ENCODE measurements at regions not wholly inside any gene's neighbourhood (a gene's known extent, or its start where the extent isn't known, plus 50 kb on each side); places are given as distances from the start of the nearest gene placed in this dataset.

GRCh38 chr4:74630551-74630950 is 163.8 kb downstream of the BTC start:
- Histone ChIP-seq H3K36me3 (replicated peaks in 1 of 2; ENCODE audit: control insufficient read depth in 1 of 2, insufficient read depth in 2 of 2, low read length in 2 of 2) (no peaks in the 10 kb centered on the region), H4K20me1 (ENCODE audit: insufficient read depth, low read length) (no peaks in the 10 kb centered on the region), H3K4me3 (replicated peaks in 1 of 3; ENCODE audit: insufficient read depth in 1 of 3, low read depth in 2 of 3, low read length in 3 of 3) (no peak overlapping the region), H3K27ac (ENCODE audit: extremely low read length, insufficient read depth, low read length) (no peak overlapping the region), H3K9me3 (ENCODE audit: low read length) (no peaks in the 10 kb centered on the region), H2AFZ (ENCODE audit: low read length) (no peak overlapping the region), H3K9ac (ENCODE audit: insufficient read depth, low read depth, low read length) (no peak overlapping the region), H3K27me3 (ENCODE audit: control insufficient read depth in 1 of 2, insufficient read depth in 2 of 2, low read length in 2 of 2) (no peaks in the 10 kb centered on the region), H3K4me1 (ENCODE audit: insufficient read depth, low read length) (peaks cover 40% of the 10 kb centered on the region), H3K4me2 (ENCODE audit: low read depth, low read length) (no peak overlapping the region), H3K79me2 (ENCODE audit: insufficient read depth, low read length) (no peaks in the 10 kb centered on the region)
- TF ChIP-seq HMGXB3 (CRISPR knock-in tag; IDR thresholded peaks at IDR 0.05; ENCODE audit: borderline replicate concordance) (no peak), MAFF (IDR thresholded peaks at IDR 0.05; ENCODE audit: low read depth, low read length) (peak; percentile 77), MAFK (conservative IDR thresholded peaks at IDR 0.05 in 1 of 2, IDR thresholded peaks at IDR 0.05 in 1 of 2; ENCODE audit: low read length in 2 of 2) (peak; percentile 69 to 80), ZBTB33 (CRISPR knock-in tag; IDR thresholded peaks at IDR 0.05) (no peak), ZNF792 (CRISPR knock-in tag; IDR thresholded peaks at IDR 0.05) (no peak), ZNF33B (CRISPR knock-in tag; IDR thresholded peaks at IDR 0.05) (no peak)
- ATAC-seq = no peak
- WGBS (ENCODE audit: low lambda C conversion rate) = 89% methylated on average over 3 of the region's 3 CpGs
- no peak for FAIRE-seq
- BruUV-seq (replicated peaks) = no TSS peak
- no peak for DNase-seq (ENCODE audit: low spot score)
- POLR2A ChIA-PET = interaction anchor here (2.5 kb wide), 1 partner anchor 23 kb away, joined by 10 read pairs; no protein-coding TSS in a partner anchor
- intact Hi-C loops (cut with micrococcal nuclease; ENCODE audit: unreplicated experiment) = no loop called here
- in situ Hi-C loops (cut with HindIII; ENCODE audit: extremely low pct_ligation_motif_present, low pct_unique_long_range_greater_than_20kb) = no loop called here
- CTCF ChIA-PET (ENCODE audit: low intra/inter-chr PET ratio, low total read pairs) = no interaction called here
